ENCODE measurements at regions not wholly inside any gene's neighbourhood (a gene's known extent, or its start where the extent isn't known, plus 50 kb on each side); places are given as distances from the start of the nearest gene placed in this dataset.

DNA sequence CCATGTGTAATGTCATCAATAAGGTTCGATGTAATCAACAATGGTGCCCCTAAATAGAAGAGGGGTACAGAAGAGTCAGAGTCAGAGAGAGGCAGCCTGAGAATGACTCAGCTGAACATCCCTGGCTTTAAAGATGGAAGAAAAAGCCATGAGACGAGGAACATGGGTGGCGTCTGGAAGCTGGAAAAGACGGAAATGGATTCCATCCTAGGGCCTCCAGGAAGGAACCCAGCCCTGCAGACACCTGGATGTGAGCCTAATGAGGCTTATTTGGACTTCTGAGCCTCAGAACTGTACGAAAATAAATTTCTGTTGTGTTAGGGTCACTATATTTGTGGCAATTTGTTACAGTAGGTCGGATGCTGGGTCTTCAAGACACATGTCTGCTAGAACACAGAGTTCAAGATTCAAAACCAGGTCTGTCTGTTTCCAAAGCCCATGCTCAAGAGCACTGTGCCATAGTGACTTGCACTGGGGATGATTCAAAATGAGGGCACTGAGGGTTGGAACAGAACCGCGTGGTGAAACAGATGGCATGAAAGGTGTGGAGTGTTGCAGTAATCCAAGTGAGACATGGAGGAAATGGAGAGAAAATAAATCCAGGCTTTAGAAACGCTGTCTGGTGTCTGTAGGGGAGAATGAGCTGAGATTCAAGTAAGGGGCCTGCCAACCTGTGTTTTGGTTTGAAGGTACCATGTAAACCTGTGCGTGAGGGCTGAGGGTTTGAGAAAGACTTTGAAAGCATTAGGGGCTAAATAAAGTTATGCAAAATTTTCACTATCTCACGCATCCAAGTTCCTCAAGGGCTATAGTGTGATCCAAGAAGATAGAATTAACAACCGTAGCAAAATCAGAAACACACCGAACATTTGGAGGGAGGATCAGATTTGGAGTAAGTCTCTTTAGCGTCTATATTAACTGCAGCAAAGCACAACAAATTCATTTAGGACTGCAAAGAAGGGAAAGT is 849.1 kb upstream of the AUTS2 start:
- TF ChIP-seq, protein P1, sequence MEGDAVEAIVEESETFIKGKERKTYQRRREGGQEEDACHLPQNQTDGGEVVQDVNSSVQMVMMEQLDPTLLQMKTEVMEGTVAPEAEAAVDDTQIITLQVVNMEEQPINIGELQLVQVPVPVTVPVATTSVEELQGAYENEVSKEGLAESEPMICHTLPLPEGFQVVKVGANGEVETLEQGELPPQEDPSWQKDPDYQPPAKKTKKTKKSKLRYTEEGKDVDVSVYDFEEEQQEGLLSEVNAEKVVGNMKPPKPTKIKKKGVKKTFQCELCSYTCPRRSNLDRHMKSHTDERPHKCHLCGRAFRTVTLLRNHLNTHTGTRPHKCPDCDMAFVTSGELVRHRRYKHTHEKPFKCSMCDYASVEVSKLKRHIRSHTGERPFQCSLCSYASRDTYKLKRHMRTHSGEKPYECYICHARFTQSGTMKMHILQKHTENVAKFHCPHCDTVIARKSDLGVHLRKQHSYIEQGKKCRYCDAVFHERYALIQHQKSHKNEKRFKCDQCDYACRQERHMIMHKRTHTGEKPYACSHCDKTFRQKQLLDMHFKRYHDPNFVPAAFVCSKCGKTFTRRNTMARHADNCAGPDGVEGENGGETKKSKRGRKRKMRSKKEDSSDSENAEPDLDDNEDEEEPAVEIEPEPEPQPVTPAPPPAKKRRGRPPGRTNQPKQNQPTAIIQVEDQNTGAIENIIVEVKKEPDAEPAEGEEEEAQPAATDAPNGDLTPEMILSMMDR (IDR thresholded peaks at IDR 0.05): no peak
- TF ChIP-seq POLR2A (IDR thresholded peaks at IDR 0.05): no peak
